ENCODE measurements at regions not wholly inside any gene's neighbourhood (a gene's known extent, or its start where the extent isn't known, plus 50 kb on each side); places are given as distances from the start of the nearest gene placed in this dataset.
"Not testable (repeated sequence)": the region's sequence is repeated elsewhere in the genome, so short reads cannot be mapped to it uniquely, and the experiment has no call there.

GRCh38 chr10:85408388-85408787 lies 958.2 kb downstream of the GRID1 start:
- no peak for DNase-seq

DNA sequence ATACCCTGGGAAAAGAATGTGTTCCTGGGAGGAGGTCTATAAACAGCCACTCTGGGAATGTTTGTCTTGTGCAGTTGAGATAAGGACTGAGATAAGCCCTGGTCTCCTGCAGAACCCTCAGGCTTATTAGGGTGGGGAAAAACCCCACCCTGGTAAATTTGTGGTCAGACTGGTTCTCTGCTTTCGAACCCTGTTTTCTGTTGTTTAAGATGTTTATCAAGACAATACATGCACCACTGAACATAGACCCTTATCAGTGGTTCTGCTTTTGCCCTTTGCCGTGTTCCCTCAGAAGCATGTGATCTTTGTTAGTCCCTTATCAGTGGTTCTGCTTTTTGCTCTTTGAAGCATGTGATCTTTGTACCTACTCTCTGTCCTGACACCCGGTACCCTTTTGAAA lies 956.0 kb downstream of the GRID1 start:
- not testable (repeated sequence) for DNase-seq

DNA sequence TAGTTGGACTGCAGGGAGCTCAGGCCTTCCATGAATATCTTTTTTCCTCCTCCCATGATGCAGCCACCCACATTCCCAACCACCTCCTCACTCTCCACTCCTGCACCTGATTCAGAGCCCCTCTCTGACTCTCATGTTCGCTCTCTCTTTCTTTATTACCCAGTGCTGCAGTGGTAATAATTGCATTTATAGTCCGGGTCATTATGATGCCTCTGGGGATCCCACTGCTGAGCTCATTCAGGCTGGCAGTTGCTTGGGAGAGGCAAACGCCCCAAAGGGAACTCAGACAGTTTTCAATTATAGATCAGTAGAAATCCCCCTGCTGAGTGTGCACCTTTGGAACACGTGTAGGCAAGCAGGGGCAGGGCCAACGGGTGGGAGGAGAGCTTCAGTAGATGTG lies 953.0 kb downstream of the GRID1 start:
- DNase-seq: no peak

GRCh38 chr10:85420501-85421191 lies 945.9 kb downstream of the GRID1 start:
- no peak for DNase-seq

- DNase-seq: no peak
These were observed 945.2 kb downstream of the GRID1 start for GRCh38 chr10:85421421-85421820.

- DNase-seq: no peak
These were observed 937.5 kb downstream of the GRID1 start for GRCh38 chr10:85429126-85429525.

GRCh38 chr10:85430991-85431390 lies 935.6 kb downstream of the GRID1 start:
- DNase-seq: no peak

DNA sequence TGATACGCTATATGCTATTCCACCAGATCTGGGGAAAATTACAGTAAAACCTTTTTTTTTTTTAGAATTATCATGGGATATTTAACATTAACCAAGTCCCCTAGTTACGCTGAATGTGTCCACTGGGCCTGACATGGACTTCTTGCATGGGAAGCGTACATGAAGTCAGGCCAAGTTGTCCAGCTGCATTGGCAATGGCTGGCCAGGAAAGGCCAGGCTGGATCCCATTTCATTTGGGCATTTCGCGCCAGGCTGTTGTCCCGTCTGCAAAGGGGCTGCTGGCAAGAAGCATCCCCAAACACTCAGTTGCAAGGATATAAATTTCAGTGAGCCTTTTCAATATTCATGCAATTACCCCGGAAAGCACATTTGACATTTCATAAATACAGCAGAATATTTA lies 933.3 kb downstream of the GRID1 start:
- no peak for DNase-seq

DNA sequence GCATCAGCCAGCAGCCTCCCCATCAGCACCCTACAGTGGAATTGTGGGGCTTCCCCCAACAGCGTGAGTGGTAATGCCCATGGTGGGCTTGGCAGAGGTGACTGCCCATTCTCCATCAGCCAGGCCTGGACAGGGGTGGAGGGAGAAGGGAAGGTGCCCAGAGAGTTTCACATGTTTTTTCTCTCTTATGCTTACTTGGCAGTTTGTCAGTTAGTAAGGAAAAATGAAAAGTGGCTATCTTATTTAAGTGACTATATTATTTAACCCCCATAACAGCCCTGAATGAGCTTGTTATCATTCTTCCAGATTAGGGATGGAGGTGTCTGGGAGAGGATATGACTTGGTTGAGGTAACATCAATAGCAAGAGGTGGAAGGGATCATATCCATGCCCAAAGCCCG lies 921.7 kb downstream of the GRID1 start:
- no peak for DNase-seq

- no peak for DNase-seq
These were observed 920.9 kb downstream of the GRID1 start for GRCh38 chr10:85445702-85446101.

- DNase-seq: no peak
These were observed 919.8 kb downstream of the GRID1 start for GRCh38 chr10:85446827-85447226.

GRCh38 chr10:85447690-85448089 lies 918.9 kb downstream of the GRID1 start:
- no peak for DNase-seq

- DNase-seq: no peak
These were observed 917.9 kb downstream of the GRID1 start for GRCh38 chr10:85448716-85449115.

- DNase-seq: no peak
These were observed 912.2 kb downstream of the GRID1 start for GRCh38 chr10:85454386-85454785.

GRCh38 chr10:85457191-85457590 lies 909.4 kb downstream of the GRID1 start:
- no peak for DNase-seq

DNA sequence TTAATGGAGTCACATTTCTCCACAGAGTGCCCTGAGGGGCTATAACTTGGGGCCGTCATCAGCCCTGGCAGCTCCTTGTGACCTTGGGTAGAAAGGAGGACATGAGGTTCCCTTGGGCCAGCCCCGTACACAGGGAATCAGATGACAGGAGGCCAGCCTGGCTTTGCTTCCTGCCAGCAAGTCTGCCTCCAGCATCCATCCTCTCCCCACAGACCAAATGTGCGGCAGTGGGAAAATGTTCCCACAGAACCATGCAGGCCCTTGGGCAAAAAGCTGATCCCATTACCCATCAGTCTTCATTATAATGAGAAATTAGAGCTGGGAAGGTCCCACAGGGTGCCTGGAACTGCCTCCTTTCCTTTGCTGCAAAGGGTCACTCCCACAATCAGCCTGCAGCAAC lies 908.3 kb downstream of the GRID1 start:
- no peak for DNase-seq

DNA sequence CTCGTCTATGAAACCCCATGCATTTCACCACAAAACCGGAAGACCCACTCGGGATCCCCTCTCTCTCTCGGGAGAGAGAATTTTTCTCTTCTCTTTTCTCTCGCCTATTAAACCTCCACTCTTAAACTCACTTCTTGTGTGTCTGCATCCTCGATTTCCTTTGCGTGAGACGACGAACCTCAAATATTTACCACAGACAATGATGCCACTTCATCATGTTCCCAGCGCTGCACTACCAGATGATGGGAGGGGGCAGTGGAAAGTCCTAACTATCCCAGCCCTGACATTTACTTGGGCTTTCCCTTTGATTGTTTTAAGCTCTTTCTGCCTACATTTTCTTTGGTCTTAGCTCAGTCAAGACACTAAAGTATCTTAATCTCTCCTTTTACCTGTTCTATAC lies 906.7 kb downstream of the GRID1 start:
- DNase-seq: no peak

DNA sequence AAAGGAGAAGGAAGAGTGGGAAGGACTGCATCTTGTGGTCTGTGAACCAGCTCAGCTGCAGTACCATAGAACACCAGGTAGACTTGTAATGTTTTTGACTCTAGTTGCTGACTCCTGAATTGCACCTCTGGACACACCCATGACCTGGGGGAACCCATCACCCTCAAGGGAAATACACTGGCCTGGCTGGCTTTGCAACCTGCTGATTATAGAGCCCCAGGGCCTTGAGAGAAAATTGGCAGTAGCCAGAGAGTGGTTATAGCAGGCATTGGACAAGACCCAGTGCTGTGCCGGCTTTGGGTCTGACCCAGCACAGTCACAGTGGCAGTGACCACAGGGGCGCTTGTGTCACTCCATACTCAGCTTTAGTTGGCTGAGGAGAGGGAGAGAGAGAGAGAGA lies 902.3 kb downstream of the GRID1 start:
- DNase-seq: no peak

- no peak for DNase-seq
These were observed 888.6 kb downstream of the GRID1 start for GRCh38 chr10:85477979-85478378.

- no peak for DNase-seq
These were observed 876.2 kb downstream of the GRID1 start for GRCh38 chr10:85490431-85490830.

DNA sequence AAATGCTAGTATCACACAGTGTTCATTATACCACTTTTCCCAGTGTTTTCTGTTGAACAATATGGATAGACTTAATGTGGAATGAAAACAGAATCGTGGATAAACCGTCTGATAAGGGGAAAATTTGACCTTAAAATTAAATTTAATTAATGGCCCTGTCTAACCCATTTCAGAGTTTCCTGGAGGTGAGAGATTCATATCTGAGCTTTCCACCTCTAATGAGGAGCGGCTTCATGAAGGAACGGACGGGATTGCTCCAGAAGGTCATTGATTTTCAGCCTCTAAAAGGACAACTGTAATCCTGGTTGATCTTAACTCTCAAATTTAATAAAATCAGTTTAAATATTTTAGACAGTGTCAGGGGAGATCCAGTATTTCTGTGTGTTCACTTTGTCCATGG lies 874.9 kb downstream of the GRID1 start:
- no peak for DNase-seq

GRCh38 chr10:85492684-85493083 lies 873.9 kb downstream of the GRID1 start:
- DNase-seq: no peak

GRCh38 chr10:85493703-85494102 lies 872.9 kb downstream of the GRID1 start:
- no peak for DNase-seq

DNA sequence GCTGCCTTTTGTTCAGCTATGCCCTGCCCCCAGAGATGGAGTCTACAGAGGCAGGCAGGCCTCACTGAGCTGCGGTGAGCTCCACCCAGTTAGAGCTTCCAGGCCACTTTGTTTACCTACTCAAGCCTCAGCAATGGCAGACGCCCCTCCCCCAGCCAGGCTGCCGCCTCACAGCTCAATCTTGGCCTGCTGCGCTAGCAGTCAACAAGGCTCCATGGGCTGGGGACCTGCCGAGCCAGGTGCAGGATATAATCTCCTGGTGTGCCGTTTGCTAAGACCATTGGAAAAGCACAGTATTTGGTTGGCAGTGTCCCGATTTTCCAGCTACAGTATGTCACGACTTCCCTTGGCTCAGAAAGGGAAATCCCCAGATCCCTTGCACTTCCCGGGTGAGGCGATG lies 862.0 kb downstream of the GRID1 start:
- DNase-seq: not testable (repeated sequence)

DNA sequence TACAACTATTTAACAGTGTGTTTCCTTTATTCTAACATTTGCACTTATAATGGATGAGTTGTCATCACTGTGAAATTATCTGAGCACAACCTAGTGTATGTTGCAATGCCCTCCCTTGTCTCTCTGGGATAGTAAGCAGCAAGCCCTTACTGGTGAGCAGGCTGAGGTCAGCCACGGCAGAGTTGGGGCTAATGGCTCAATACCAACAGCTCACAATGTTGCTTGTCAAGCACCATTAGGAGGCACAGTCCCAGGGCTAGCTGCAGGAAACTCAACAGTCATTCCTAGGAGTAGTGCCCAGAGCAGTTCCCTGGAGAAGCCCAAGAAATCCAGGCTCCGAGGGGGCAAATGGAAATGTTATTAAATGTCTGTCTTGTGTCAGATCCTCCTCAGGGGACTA lies 858.4 kb downstream of the GRID1 start:
- no peak for DNase-seq

DNA sequence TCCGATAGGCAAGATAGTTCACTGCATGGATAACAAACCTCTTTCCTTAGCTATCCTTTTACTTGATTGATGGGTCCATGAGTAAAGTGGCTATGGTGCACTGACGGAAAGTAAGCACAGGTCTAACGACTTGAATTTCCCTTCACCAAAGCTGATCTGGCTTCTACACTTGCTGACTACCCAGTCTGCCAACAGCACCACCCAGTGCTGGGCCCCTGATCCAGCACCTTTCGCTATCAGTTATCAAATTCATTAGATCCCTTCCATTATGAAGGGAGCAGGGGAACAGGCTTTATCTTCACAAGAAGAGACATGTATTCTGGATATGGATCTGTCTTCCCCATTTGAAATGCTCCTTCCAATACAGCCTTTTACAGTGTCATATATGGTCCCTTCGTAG lies 855.9 kb downstream of the GRID1 start:
- peak in 1 of 2 experiments; percentile 1 for DNase-seq

Data from NCI-H524 (cell line).